ENCODE measurements at regions not wholly inside any gene's neighbourhood (a gene's known extent, or its start where the extent isn't known, plus 50 kb on each side); places are given as distances from the start of the nearest gene placed in this dataset.

GRCh38 chr1:90155721-90156487, 161.0 kb downstream of the ZNF326 start:
- no peak for DNase-seq
- no peak for TF ChIP-seq CTCF (conservative IDR thresholded peaks at IDR 0.05)
- Histone ChIP-seq H2BK12ac (ENCODE audit: insufficient read length, low read depth, low read length) (no peak overlapping the region), H3K14ac (ENCODE audit: insufficient read depth, low read length) (no peak overlapping the region), H2AK5ac (ENCODE audit: insufficient read length, low read length) (no peak overlapping the region), H3K27me3 (ENCODE audit: insufficient read depth, low read length) (no peaks in the 10 kb centered on the region), H4K5ac (ENCODE audit: insufficient read length, low read depth, low read length) (no peak overlapping the region), H3K4me2 (ENCODE audit: insufficient read depth, insufficient read length, low read length) (no peak overlapping the region), H4K20me1 (ENCODE audit: control insufficient read depth, insufficient read depth, insufficient read length) (no peaks in the 10 kb centered on the region), H3K79me2 (ENCODE audit: insufficient read depth, low read length) (no peaks in the 10 kb centered on the region), H3K56ac (ENCODE audit: insufficient read length, low read depth, low read length) (no peak overlapping the region), H4K8ac (replicated peaks; ENCODE audit: insufficient read length, low read depth, low read length) (no peak overlapping the region), H3K9me3 (ENCODE audit: control insufficient read depth, low read depth, low read length) (no peaks in the 10 kb centered on the region), H2BK5ac (ENCODE audit: insufficient read length, low read length) (no peak overlapping the region), H3K23me2 (ENCODE audit: insufficient read length, low read depth, low read length, poor library complexity, severe bottlenecking) (no peaks in the 10 kb centered on the region), H2AFZ (ENCODE audit: low read length) (no peak overlapping the region), H3K79me1 (ENCODE audit: insufficient read depth, low read depth, low read length, poor library complexity, severe bottlenecking) (no peaks in the 10 kb centered on the region), H3K18ac (ENCODE audit: insufficient read length, low read depth, low read length) (no peak overlapping the region), H3K4me1 (ENCODE audit: insufficient read depth, low read length) (no peaks in the 10 kb centered on the region), H3K4ac (ENCODE audit: low read depth, low read length) (no peak overlapping the region), H3K27ac (ENCODE audit: insufficient read length, low read depth, low read length) (no peak overlapping the region), H4K91ac (ENCODE audit: insufficient read length, low read depth, low read length) (no peak overlapping the region), H2BK15ac (ENCODE audit: low read depth, low read length) (no peak overlapping the region), H3T11ph (ENCODE audit: low read length) (no peak overlapping the region), H2BK20ac (ENCODE audit: low read depth, low read length, poor library complexity, severe bottlenecking) (no peak overlapping the region), H3K9ac (ENCODE audit: extremely low read depth, insufficient read length, low read length) (no peak overlapping the region), H3K23ac (ENCODE audit: insufficient read length, low read depth, low read length) (no peak overlapping the region), H2BK120ac (ENCODE audit: low read depth, low read length, poor library complexity, severe bottlenecking) (no peak overlapping the region)
- no peak overlapping the region for H3K27ac Mint-ChIP-seq
- peaks cover 3% of the 10 kb centered on the region in 2 experiments; a peak in 1 of 4 replicates for H3K4me1 Mint-ChIP-seq
- H3K36me3 Mint-ChIP-seq (ENCODE audit: insufficient read depth in 1 of 3, low read depth in 3 of 3): peaks cover 2 to 9% (median 3%) of the 10 kb centered on the region in 3 experiments; a peak in 3 of 7 replicates
- no peak overlapping the region for H3K4me3 Mint-ChIP-seq
- H3K27me3 Mint-ChIP-seq (ENCODE audit: low read depth): no peaks in the 10 kb centered on the region; the same call in 1 of the 2 replicates
- WGBS (ENCODE audit: extremely low coverage, insufficient read length, low lambda C conversion rate): no CpG with 5 or more reads among the region's 2 CpGs
- H3K9me3 Mint-ChIP-seq: peaks cover 15 to 20% of the 10 kb centered on the region in 2 experiments
